Inflammatory macrophage treated with lipopolysaccharide for 1 hour (primary cell): ENCODE measurements at regions not wholly inside any gene's neighbourhood (a gene's known extent, or its start where the extent isn't known, plus 50 kb on each side); places are given as distances from the start of the nearest gene placed in this dataset.
"Not testable (repeated sequence)": the region's sequence is repeated elsewhere in the genome, so short reads cannot be mapped to it uniquely, and the experiment has no call there.

Source experiments
- DNase-seq, 2 donors: peaks; one replicate each; pipeline ENCODE4 v3.0.0-alpha.2; 2020 to 2022

DNA sequence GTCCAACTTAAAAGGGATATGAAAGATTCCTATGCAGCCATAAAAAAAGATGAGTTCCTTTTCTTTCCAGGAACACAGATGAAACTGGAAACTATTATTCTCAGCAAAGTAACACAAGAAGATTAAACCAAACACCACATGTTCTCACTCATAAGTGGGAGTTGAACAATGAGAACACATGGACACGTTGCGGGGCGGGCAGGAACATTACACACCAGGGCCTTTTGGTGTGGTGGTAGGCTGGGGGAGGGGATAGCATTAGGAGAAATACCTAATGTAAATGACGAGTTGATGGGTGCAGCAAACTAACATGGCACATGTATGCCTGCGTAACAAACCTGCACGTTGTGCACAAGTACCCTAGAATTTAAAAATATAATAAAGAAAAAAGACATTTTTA, 516.1 kb downstream of the LRRC70 start:
- DNase-seq = no peak

DNA sequence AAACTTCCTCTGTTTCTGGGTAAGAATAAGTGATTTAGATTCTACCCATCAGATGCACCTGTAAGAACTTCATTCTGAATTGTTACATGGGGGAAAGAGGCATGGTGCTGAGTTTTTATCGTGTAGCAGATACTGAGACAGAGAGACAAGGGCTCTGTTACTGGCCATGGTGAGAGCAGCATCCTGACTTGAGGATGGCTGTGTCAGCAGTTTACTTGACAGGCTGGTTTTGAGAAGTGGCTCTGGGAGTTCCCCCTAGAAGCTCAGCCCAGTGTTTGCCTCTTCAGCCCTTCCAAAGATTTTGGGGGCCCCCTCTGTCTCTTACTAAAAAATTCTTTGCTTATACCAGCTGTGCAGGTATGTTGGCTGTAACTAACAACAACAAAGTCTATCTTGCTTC, 510.5 kb downstream of the LRRC70 start:
- no peak for DNase-seq

DNA sequence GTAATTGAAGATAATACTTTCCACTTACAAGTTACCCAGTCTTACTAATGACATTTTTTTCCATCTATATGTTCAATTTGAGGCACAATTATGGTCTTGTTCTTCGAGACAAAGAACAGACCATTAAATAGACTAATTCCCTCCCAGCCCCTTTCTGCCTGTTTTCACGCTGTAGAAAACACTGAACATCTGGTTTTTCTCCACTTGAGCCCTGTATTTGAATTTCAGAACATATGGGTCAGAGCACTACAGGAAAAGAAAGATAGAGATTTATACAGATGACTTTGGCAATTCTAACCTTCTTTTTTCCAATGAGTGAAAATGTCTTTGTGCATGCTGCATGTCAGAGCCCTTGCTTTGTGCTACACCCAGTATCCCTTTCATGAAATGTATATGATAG, 506.9 kb downstream of the LRRC70 start:
- no peak for DNase-seq

DNA sequence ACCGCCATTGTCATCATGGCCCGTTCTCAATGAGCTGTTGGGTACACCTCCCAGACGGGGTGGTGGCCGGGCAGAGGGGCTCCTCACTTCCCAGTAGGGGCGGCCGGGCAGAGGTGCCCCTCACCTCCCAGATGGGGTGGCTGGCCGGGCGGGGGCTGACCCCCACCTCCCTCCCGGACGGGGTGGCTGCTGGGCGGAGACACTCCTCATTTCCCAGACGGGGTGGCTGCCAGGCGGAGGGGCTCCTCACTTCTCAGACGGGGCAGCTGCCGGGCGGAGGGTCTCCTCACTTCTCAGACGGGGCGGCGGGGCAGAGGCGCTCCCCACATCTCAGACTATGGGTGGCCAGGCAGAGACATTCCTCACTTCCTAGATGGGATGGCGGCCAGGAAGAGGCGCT, 505.1 kb downstream of the LRRC70 start:
- not testable (repeated sequence) for DNase-seq

DNA sequence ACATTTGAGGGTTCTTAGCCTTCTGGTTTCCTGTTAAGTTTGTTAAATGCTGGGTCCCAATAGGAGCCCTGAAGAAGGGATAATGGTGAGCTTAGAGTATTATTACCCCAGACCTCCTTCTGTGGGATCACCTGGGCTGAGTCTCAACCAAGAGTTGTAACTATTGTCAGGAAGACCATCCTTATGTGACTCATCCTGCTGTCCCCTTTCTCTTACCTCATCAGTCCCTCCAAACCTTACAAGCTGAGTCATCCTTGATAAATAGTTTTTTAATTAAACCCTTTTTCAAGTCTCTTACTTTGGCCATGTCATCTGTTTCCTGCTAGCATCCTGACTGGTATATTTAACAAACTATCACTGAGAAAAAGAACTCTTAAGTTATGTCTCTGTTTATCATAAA, 502.8 kb downstream of the LRRC70 start:
- no peak for DNase-seq

DNA sequence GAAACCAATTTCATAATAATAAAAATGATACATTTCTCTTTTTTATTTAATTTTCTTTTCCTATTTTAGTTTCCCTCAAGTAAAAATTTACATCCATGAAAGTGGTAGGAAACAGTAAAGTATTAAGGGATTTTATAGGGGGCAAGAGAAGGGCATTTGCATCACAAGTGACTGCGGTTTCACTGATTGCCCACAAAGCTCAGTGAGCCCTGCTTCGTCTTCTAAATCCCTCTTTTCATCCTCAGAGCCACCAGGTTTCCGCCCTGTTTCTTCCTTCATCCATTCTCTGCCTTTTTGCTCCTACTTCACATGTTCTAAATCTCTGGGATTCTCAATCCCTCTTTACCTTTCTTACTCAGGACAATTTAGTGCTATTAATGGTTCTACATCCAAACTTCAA, 491.4 kb downstream of the LRRC70 start:
- DNase-seq = no peak

DNA sequence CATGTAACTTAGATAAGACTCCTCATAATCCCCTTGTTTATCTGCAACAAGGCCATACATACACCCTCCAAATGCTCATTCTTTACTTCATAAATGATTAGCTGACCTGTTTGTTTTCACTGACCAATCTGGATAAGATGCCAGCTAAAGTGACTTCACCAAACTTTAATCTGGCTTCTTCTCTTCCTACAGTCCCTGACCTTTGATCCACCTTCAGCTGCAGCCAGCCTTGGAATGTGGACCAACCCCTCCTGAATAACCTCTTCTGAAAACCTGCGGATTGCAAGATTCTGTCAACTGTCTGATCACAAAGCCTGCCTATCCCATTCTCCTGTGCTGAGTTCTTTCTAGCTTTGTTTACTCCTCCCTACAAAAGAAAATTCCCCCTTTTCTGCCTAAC, 476.8 kb downstream of the LRRC70 start:
- no peak for DNase-seq

DNA sequence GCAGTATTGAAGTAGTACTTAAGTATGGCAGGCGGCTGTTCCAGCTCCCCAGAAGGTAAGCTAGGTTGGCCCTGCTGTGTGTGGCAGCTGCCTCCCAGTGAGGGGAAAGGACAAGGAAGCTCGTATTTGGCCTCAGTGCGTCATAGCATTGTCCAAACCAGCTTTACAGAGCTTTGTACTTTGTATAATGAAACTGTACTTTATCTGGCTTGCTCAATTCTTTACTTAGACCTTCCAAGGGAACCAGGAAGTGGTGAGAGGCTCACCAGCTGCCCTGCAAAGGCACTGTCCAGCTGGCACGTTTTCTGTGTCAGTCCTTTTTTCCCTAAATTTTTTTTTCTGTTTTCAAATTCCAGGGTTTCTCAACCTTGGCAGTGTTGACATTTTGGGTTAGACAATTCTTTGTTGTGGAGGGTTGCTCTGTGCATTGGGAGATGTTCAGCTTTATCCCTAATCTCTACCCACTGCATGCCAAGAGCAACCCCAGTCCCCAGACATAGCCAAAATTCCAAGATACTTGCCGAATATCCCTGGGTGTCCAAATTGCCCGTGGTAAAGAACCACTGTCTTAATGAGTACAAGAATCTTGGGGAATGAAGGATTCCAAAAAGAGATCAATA, 474.5 kb downstream of the LRRC70 start:
- no peak for DNase-seq

DNA sequence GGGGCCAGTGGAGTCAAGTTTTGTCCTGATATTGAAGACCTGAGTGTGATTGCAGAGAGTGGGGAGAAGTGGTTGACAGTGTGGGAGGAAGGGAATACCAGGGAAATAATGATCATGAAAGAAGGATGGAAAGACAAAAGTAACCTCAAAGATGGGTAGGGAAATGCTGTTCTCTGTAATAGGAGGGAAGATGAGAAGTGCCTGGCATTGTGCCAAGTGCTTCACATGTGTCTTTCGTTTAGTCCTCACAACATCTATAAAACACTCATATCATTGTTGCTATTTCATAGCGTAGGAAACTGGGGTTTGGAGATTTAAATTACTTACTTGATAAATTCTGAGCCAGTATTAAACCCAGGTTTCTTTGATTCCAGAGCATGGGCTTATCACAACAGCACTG, 472.3 kb downstream of the LRRC70 start:
- DNase-seq = no peak

DNA sequence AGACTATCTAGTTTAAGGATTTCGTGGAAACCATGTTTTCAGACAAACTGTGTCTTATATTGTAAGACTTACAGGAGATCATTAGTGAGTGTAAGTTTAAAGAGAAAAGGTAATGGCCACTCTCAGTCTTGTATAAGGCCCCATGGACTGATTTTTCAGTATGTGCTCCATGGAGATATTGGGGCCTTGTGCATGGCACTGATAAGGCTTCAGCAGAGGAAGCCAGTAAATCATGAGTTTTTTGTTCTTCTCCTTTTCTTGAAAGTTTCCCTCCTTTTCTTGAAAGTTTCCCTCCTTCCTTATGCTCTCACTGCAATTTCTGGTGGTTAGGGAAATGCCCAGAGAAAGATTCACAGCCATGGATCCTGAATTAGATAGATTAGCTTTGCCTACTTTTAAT, 471.3 kb downstream of the LRRC70 start:
- DNase-seq = no peak

DNA sequence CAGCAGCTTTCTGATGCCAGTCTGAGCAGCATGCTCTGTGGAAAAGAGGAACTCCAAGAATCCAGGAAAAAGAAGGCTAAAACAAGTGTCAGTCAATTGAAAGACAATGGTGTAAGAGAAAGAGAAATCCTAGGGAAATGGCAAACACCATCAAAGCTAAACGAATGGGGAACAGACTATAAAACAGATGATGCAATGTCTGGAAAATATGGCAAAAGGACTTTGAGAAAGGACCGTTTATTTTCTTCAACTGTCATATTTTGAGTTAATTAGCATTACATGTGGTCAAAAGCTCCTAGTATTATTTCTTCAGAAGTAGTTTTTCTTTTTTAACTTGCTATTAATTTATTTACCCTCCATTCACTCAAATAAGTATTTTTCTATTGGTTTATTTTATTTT, 465.2 kb downstream of the LRRC70 start:
- DNase-seq = no peak

DNA sequence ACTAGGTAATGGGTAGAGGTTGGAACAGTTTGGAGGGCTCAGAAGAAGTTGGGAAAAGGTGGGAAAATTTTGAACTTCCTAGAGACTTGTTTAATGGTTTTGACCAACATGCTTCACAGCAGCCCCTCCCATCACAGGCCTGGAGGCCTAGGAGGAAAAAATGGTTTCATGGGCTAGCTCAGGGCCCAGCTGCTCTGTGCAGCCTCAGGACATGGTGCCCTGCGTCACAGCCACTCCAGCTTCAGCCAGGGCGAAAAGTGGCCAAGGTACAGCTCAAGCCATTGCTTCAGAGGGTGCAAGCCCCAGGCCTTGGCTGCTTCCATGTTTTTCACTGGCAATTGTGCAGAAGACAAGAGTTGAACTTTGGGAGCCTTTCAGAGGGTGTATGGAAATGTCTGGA, 453.7 kb downstream of the LRRC70 start:
- no peak for DNase-seq

DNA sequence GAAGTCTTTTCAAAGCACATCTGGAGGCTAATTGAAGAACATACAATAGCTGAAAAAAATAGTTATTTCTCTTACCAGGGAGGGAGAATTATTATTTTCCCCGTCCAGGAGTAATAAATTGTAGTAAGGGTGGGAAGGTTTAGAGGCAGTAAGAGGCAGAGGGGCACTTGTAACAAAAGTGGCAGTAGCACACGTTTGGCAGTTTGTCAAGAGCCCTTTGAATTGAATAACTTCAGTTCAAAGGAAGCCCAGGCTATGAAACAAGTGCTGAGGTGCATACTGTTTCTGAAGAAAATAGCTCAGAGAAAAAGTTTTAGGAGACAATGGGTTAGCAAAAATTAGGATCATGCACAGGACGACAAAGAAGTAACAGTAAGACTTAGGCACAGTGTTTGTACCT, 451.3 kb downstream of the LRRC70 start:
- DNase-seq = no peak

DNA sequence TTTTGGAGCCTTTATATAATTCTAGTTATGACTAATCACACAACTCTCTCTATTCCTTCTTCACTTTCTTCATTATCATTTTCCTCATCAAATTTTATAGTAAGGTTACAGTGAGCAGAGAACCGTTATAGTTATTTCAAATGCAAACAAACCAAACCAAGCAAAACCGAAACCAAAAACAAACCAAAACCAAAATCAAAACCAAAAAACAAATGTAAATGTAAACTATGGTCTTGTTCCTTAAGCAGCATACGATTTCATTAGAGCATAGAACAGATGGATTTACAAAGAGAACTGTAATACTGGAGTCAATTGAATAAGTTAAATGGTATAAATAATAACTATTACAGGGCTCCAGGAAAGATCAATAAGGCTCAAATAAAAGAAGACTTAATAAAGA, 447.1 kb downstream of the LRRC70 start:
- no peak for DNase-seq

DNA sequence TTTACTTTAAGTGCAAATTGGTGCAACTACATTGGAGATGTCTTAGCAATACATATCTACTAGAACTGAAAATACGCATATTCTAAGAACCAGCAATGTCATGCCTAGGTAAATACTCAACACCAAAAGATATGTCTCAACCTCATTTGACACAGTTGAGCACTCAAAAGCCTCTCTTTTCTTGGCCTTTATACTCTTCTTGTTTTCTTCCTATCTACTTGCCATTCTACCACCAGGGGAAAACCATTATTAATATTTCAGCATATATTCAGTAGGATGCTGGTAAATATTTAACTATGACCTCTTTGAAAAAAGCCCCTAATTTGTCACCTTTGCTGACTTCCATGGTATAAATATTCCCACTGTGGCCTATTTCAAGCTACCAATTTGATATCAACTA, 443.8 kb downstream of the LRRC70 start:
- DNase-seq = no peak

DNA sequence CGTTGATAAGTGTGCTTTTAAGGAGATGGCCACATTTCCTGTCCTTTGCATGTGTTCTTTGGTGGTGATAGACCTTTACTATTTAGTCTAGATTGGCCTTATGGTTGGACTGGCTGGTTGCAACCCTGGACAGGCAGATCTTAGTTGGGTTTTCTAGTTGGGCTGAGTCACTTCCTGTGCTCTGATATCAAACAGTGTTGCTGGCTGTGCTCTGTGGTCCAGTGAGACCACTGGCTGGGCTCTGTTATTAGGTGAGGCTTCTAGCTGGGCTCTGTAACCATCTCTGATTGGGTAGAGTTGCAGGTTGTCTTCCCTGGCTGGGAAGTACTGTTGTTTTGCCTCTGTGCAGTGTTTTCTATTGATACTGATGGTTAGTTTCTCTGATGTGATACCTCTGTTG, 432.5 kb downstream of the LRRC70 start:
- no peak for DNase-seq

DNA sequence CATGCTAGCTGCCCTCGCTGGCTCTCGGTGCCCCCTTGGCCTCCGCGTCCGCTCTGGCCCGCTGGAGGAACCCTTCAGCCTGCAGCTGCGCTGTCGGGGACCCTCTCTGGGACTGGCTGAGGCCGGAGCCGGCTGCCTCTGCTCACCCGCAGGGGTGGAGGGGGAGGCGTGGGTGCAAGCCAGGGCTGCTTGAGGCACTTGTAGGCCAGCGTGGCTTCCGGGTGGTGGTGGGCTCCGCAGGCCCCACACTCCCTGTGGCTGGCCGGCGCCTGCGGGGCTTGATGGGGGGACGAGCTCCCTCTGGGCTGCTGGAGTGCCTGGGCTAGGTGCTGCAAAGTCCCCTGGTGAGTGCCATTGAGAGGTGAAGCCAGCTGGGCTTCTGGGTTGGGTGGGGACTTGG, 429.6 kb downstream of the LRRC70 start:
- no peak for DNase-seq

DNA sequence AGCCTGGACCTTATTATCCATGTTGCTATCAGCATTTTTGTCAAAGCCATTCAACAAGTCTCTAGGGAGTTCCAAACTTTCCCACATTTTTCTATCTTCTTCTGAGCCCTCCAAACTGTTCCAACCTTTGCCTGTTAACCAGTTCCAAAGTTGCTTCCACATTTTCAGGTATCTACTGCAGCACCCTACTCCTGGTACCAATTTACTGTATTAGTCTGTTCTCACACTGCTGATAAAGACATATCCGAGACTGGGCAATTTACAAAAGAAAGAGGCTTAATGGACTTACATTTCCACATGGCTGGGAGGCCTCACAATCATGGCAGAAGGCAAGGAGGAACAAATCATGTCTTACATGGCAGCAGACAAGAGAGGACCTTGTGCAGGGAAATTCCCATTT, 416.2 kb downstream of the LRRC70 start:
- DNase-seq = not testable (repeated sequence)

DNA sequence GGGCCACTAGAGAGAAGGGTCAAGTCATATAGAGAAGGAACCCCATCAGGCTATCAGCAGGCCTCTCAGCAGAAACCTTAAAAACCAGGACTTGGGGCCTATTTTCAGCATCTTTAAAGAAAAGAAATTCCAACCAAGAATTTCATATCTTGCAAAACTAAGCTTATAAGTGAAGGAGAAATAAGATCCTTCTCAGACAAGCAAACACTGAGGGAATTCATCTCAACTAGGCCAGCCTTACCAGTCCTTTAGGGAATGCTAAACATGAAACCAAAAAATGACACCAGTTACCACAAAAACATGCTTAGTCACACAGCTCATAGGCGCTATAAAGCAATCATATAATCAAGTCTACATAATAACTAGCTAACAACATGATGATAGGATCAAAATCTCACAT, 407.1 kb downstream of the LRRC70 start:
- DNase-seq = no peak

DNA sequence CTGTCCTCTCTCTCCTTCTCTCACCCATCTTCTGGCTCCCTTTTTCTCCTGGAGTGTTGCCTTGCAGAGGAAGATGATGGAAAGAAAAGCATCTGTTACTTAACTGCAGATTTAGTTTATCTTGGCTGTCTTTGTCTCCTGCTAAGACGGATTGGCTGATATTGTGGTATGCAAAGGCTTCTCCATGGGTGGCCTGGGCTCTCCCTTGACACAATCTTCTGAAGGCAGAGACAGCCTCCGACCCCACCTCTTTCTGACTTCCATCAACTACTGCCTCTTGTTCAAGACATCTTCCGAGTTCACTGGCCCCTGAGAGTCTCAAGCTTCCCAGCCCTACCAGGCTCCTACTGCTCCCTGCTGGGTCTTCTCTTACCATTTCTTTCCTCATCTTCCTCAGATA, 403.7 kb downstream of the LRRC70 start:
- no peak for DNase-seq

DNA sequence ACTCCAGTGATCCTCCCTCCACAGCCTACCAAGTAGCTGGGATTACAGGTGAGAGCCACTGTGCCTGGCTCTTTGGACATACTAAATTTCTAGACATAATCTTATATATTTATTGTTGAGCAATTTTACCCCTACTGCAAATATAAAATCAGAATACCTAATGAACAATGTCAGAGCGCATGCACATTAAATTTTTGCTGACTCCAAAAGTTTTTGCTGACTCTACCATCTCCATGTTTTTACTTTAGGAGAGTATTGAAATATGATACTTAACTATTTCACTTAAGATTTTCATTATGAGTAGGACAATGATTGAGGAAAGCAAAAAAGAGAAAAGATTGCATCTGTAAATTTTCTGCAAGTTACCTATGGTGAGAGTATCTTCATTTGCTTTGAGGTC, 402.3 kb downstream of the LRRC70 start:
- DNase-seq = no peak

DNA sequence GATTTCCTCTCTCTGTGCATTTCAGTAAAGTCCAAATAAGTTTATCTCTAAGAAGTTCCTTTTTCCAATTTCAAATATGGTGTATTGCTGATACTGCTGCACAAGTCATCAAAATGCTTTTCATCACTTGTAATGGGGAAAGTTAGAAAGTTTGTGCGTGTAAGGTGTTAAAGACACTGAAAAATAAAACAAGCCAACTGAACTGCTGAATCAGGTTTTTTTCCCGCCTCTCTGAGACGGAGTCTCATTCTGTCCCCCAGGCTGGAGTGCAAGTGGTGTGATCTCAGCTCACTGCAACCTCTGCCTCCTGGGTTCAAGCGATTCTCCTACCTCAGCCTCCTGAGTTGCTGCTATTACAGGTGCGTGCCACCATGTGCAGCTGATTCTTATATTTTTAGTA, 400.9 kb downstream of the LRRC70 start:
- DNase-seq = no peak

DNA sequence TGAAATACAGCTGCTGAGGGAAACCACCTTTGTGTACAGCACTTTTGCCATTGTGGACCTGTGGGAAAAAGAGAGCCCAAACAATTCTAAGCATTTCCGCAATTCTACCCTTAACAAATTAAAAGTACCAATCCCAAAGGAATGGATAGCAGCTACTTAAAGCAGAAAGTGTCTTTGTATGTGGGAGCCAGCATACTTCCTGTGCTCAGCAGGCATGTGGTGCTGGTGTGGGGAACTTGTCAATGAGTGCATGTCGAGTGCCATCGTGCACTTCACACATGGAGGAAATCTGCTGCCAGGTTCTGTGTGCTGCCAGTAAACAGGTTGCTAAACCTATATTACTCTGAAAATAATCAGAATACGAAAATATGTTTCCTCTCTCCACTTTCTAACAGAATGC, 399.0 kb downstream of the LRRC70 start:
- no peak for DNase-seq

DNA sequence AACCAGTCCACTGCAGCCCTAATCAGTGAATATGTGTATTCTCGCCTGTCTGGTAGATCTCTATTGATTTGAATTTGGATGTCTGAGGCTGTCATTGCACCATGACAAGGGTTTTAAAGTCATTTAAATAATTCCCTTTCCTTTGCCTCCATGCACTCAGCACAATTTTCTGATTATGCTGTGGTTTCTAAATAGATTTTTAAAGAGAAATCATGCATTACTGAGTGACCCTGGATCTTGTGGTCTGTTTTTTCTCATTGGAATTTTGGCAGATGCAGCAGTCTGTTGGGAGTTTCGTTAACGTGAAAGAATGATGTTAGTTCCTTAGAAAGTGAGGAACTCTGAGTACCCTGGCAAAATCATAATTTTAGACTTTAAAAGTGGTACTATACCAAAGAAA, 396.0 kb downstream of the LRRC70 start:
- no peak for DNase-seq

DNA sequence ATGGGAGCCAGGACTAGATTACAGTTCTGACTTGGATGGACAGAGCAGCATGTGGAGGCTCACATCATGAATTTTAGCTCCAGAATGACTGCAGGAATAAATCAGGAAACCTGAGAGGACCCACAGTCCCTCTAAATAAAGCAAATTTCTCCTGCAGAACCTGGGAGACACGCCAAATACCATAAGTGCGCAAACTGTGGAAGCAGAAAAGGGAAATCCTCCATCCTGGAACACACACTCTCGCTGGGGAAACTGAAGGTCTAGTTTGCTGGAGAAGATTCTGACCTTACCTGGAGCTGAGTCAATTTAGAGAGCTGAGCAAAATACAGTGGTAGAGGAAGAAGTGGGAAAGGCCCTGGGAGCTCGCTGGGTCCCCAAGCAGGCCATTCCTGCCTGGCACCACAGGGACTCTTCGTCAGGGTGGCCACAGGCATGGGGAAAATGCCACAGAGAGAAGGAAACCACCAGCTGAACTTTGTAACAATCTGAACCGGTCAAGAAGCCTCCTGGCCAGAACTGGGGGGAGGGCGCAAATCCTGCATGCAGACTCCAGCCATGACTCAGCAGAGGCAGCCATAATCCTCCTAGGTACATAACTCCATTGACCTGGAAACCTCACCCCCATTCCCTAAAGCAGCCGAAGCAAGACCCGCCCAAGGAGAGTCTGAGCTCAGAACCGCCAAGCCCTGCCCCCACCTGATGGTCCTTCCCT, 390.9 kb downstream of the LRRC70 start:
- DNase-seq = no peak
